IMR-90 (cell line): ENCODE measurements at regions not wholly inside any gene's neighbourhood (a gene's known extent, or its start where the extent isn't known, plus 50 kb on each side); places are given as distances from the start of the nearest gene placed in this dataset.
A peak's percentile ranks its signal among the peaks of the same experiment; 100 is the strongest.

ENCODE experiments used
- ATAC-seq: fragments of 200-7000 bp; cut with Tn5 transposase; 2 replicates; pipeline ENCODE4 v1.9.1; 2020; ENCODE audit warnings: low read depth, mild to moderate bottlenecking, moderate library complexity
- BruUV-seq: library from RNA; stranded (reverse); fragments of 400-500 nt; replicated peaks from 2 replicates; lab custom pipeline; 2021; lab: Mats Ljungman, UMichigan
- CTCF ChIA-PET: fragments of 300-600 bp; formaldehyde crosslinking; extraction: SDS; loops from one replicate; lab custom pipeline; 2021; ENCODE audit warnings: antibody characterized with exemption; lab: Yijun Ruan, JAX
- POLR2A ChIA-PET: fragments of 300-600 bp; sonication (Branson Sonifier 250); formaldehyde crosslinking; loops from one replicate; lab custom pipeline; 2022; ENCODE audit warnings: antibody characterized with exemption; ENCODE audit not compliant: unreplicated experiment; lab: Charles Lee
- DNase-seq: peaks from one replicate; pipeline ENCODE4 v3.0.0; 2013
- H2AFZ ChIP-seq: replicated peaks from 2 replicates; pipeline ENCODE3; 2013; ENCODE audit warnings: low read length, mild to moderate bottlenecking; ENCODE audit not compliant: poor library complexity
- H2AK5ac ChIP-seq: 2 replicates; pipeline ENCODE4 v1.6.1; 2013; ENCODE audit warnings: low read depth, low read length, inconsistent platforms
- H2AK9ac ChIP-seq: replicated peaks from 2 replicates; pipeline ENCODE3; 2013; ENCODE audit warnings: mild to moderate bottlenecking, low read depth, low read length, moderate library complexity; ENCODE audit not compliant: poor library complexity
- H2BK120ac ChIP-seq: 2 replicates; pipeline ENCODE4 v1.6.1; 2013; ENCODE audit warnings: low read depth, low read length, inconsistent platforms
- H2BK15ac ChIP-seq: 3 replicates; pipeline ENCODE4 v1.6.1; 2013; ENCODE audit warnings: low read depth, low read length, inconsistent platforms
- H2BK20ac ChIP-seq: 2 replicates; pipeline ENCODE4 v1.6.1; 2013; ENCODE audit warnings: low read depth, mild to moderate bottlenecking, inconsistent platforms, low read length, moderate library complexity
- H2BK5ac ChIP-seq: 2 replicates; pipeline ENCODE4 v1.6.1; 2013; ENCODE audit warnings: mild to moderate bottlenecking, low read depth, low read length, inconsistent platforms; ENCODE audit not compliant: poor library complexity, severe bottlenecking
- H3K14ac ChIP-seq: replicated peaks from 2 replicates; pipeline ENCODE4 v1.6.1; 2013; ENCODE audit warnings: low read depth, low read length, inconsistent platforms
- H3K18ac ChIP-seq: 2 replicates; pipeline ENCODE4 v1.6.1; 2013; ENCODE audit warnings: low read depth, low read length, control low read depth
- H3K23ac ChIP-seq: 2 replicates; pipeline ENCODE4 v1.6.1; 2013; ENCODE audit warnings: low read depth, low read length, inconsistent platforms
- H3K27ac ChIP-seq: 2 replicates; pipeline ENCODE4 v1.5.1; 2013; ENCODE audit warnings: mild to moderate bottlenecking, control low read depth, low read length; ENCODE audit not compliant: insufficient read depth
- H3K27me3 ChIP-seq: 2 replicates; pipeline ENCODE4 v1.6.1; 2013; ENCODE audit warnings: low read length; ENCODE audit not compliant: control insufficient read depth, insufficient read depth
- H3K36me3 ChIP-seq: 2 replicates; pipeline ENCODE4 v1.6.1; 2013; ENCODE audit warnings: low read length, mixed read lengths; ENCODE audit not compliant: control insufficient read depth, insufficient read depth
- H3K4ac ChIP-seq: 2 replicates; pipeline ENCODE4 v1.6.1; 2013; ENCODE audit warnings: low read depth, low read length, inconsistent platforms
- H3K4me1 ChIP-seq: 2 replicates; pipeline ENCODE4 v1.6.1; 2013; ENCODE audit warnings: low read length, mixed read lengths; ENCODE audit not compliant: control insufficient read depth, insufficient read depth
- H3K4me2 ChIP-seq: 2 replicates; pipeline ENCODE4 v1.6.1; 2013; ENCODE audit warnings: low read depth, mild to moderate bottlenecking, control low read depth, low read length, moderate library complexity
- H3K4me3 ChIP-seq: 2 replicates; pipeline ENCODE4 v1.5.1; 2013; ENCODE audit warnings: low read depth, mild to moderate bottlenecking, control low read depth, low read length, moderate library complexity; ENCODE audit not compliant: insufficient read depth
- H3K56ac ChIP-seq: 2 replicates; pipeline ENCODE4 v1.6.1; 2013; ENCODE audit warnings: low read length, inconsistent platforms; ENCODE audit not compliant: insufficient read depth; ENCODE audit errors: extremely low read depth
- H3K79me1 ChIP-seq, 2 experiments: 2 replicates each; pipeline ENCODE4 v1.6.1; 2013; ENCODE audit warnings: low read length in 2 of 2, inconsistent platforms in 1 of 2, low read depth in 1 of 2
- H3K9ac ChIP-seq: 2 replicates; pipeline ENCODE4 v1.6.1; 2013; ENCODE audit warnings: low read depth, low read length, control low read depth
- H3K9me1 ChIP-seq: 2 replicates; pipeline ENCODE4 v1.6.1; 2013; ENCODE audit warnings: low read length, inconsistent platforms; ENCODE audit not compliant: insufficient read depth
- H3K9me3 ChIP-seq: 2 replicates; pipeline ENCODE4 v1.6.1; 2013; ENCODE audit warnings: low read length; ENCODE audit not compliant: control insufficient read depth, insufficient read depth
- H4K20me1 ChIP-seq: 2 replicates; pipeline ENCODE4 v1.6.1; 2013; ENCODE audit warnings: low read length, inconsistent platforms; ENCODE audit not compliant: insufficient read depth
- H4K5ac ChIP-seq: 2 replicates; pipeline ENCODE4 v1.6.1; 2013; ENCODE audit warnings: mild to moderate bottlenecking, low read depth, low read length, control low read depth
- H4K8ac ChIP-seq, 2 experiments: 2 replicates each; pipeline ENCODE4 v1.6.1; 2013; ENCODE audit warnings: low read depth in 2 of 2, low read length in 2 of 2, control low read depth in 1 of 2, inconsistent platforms in 1 of 2
- H4K91ac ChIP-seq: 2 replicates; pipeline ENCODE4 v1.6.1; 2013; ENCODE audit warnings: low read depth, low read length, inconsistent platforms; ENCODE audit not compliant: insufficient read depth
- USF2 ChIP-seq: fragments of 150-350 bp; IDR thresholded peaks from 2 replicates; pipeline ENCODE4 v1.6.1; 2017; ENCODE audit warnings: mild to moderate bottlenecking, antibody characterized with exemption, low read length, low read depth
- dilution Hi-C: fragments of 300-500 bp; cut with HindIII; formaldehyde crosslinking; loops from one replicate; pipeline ENCODE4 v1.14.3; 2018; ENCODE audit warnings: low sequenced_read_pairs; ENCODE audit not compliant: unreplicated experiment
- in situ Hi-C: fragments of 300-500 bp; cut with MboI; formaldehyde crosslinking; loops from 3 replicates; pipeline ENCODE4 v1.14.3; 2019; ENCODE audit warnings: low sequenced_read_pairs, inconsistent platforms, mixed read lengths
- intact Hi-C: fragments of 100-400 bp; cut with micrococcal nuclease; formaldehyde crosslinking; loops from 2 replicates; pipeline ENCODE4 v1.10.0; 2022

- H4K20me1 ChIP-seq: no peaks in the 10 kb centered on the region
- in situ Hi-C loops (no loop called here), dilution Hi-C loops (no loop called here), intact Hi-C loops (no loop called here)
- CTCF ChIA-PET: no interaction called here
- no peaks in the 10 kb centered on the region for H3K9me3 ChIP-seq
- peaks cover 10% of the 10 kb centered on the region for H3K4me1 ChIP-seq
- no peak overlapping the region for H3K18ac ChIP-seq
- POLR2A ChIA-PET: no interaction called here
- H2BK20ac ChIP-seq: peak overlapping the region; percentile 24; the same call in 1 of the 2 replicates
- no peak overlapping the region for H2BK15ac ChIP-seq
- no peak overlapping the region for H2AK9ac ChIP-seq
- no peak overlapping the region for H2BK120ac ChIP-seq
- no peak overlapping the region for H4K91ac ChIP-seq
- no peak overlapping the region for H4K5ac ChIP-seq
- no peak overlapping the region for H3K9ac ChIP-seq
- H3K4me2 ChIP-seq: no peak overlapping the region
- no peak overlapping the region for H3K23ac ChIP-seq
- H3K4me3 ChIP-seq: no peak overlapping the region
- DNase-seq: peak; percentile 35
- ATAC-seq: no peak
- no peaks in the 10 kb centered on the region for H3K27me3 ChIP-seq
- H3K14ac ChIP-seq: peak overlapping the region; percentile 64; the same call in 1 of the 2 replicates
- H3K56ac ChIP-seq: no peak overlapping the region
- H2AFZ ChIP-seq: no peak overlapping the region
- BruUV-seq: no TSS peak
- H4K8ac ChIP-seq: no peak overlapping the region
- TF ChIP-seq USF2: no peak
- peaks cover 13% of the 10 kb centered on the region for H3K9me1 ChIP-seq
- H2BK5ac ChIP-seq: no peak overlapping the region
- no peak overlapping the region for H2AK5ac ChIP-seq
- H3K4ac ChIP-seq: peak overlapping the region; percentile 19; the same call in 1 of the 2 replicates
- peaks cover 0 to 6% of the 10 kb centered on the region in 2 experiments; a peak in 2 of 4 replicates for H3K79me1 ChIP-seq
- H3K27ac ChIP-seq: no peak overlapping the region
- no peaks in the 10 kb centered on the region for H3K36me3 ChIP-seq
Observed at GRCh38 chr11:10926801-10927211, 69.0 kb upstream of the ZBED5 start.
